Lung (tissue), 11 donors: ENCODE measurements at regions not wholly inside any gene's neighbourhood (a gene's known extent, or its start where the extent isn't known, plus 50 kb on each side); places are given as distances from the start of the nearest gene placed in this dataset.

Experiments
- ATAC-seq: fragments of 200-7000 bp; cut with Tn5 transposase; one replicate; pipeline ENCODE4 v1.9.1; 2020; ENCODE audit warnings: moderate number of reproducible peaks; ENCODE audit not compliant: insufficient read depth, low FRiP score
- DNase-seq, 3 donors: peaks; one replicate each; pipeline ENCODE4 v3.0.0-alpha.2; 2013 to 2017
- H3K27ac ChIP-seq, 2 donors: one replicate each; pipeline ENCODE4 v1.5.1; 2013; ENCODE audit warnings: mild to moderate bottlenecking in 2 of 2, moderate library complexity in 2 of 2, control low read depth in 1 of 2, inconsistent platforms in 1 of 2, low read depth in 1 of 2, low read length in 1 of 2
- H3K27me3 ChIP-seq, 3 donors: one replicate each; pipeline ENCODE4 v1.5.1; 2013; ENCODE audit warnings: low read length in 2 of 3; ENCODE audit not compliant: control insufficient read depth in 3 of 3, insufficient read depth in 3 of 3
- H3K36me3 ChIP-seq, 4 donors: one replicate each; pipeline ENCODE4 v1.5.1; 2013; ENCODE audit warnings: low read length in 4 of 4, mild to moderate bottlenecking in 1 of 4, moderate library complexity in 1 of 4; ENCODE audit not compliant: control insufficient read depth in 4 of 4, insufficient read depth in 4 of 4
- H3K4me1 ChIP-seq, 5 donors: one replicate each; pipeline ENCODE4 v1.5.1; 2013; ENCODE audit warnings: low read length in 5 of 5, mild to moderate bottlenecking in 2 of 5, moderate library complexity in 1 of 5; ENCODE audit not compliant: control insufficient read depth in 5 of 5, insufficient read depth in 5 of 5
- H3K4me3 ChIP-seq: one replicate; pipeline ENCODE4 v1.5.1; 2013; ENCODE audit warnings: mild to moderate bottlenecking, control low read depth, moderate library complexity
- H3K9ac ChIP-seq, 2 donors: one replicate each; pipeline ENCODE4 v1.5.1; 2013; ENCODE audit warnings: low read length in 2 of 2, control low read depth in 1 of 2; ENCODE audit not compliant: insufficient read depth in 1 of 2
- H3K9me3 ChIP-seq, 4 donors: one replicate each; pipeline ENCODE4 v1.5.1; 2013; ENCODE audit warnings: low read length in 3 of 4, mild to moderate bottlenecking in 1 of 4, moderate library complexity in 1 of 4; ENCODE audit not compliant: control insufficient read depth in 4 of 4, insufficient read depth in 3 of 4
- CTCF ChIP-seq: IDR thresholded peaks from 2 replicates; pipeline ENCODE4 v1.5.1; 2012; ENCODE audit warnings: mild to moderate bottlenecking; ENCODE audit errors: control extremely low read depth, extremely low read depth
- WGBS, 2 donors: extraction: QIAGEN DNeasy Blood & Tissue Kit; methylation state at CpG; one replicate each; pipeline ENCODE4 v1.1.7; 2013; 5-methylcytosine and 5-hydroxymethylcytosine counted together
- donor health status: control.
- donor health status: control.
- donor health status: Bipolar disorder and iron deficiency.
- donor health status: healthy.
- donor health status: DM: yes; HTN: yes; CAD: no.

GRCh38 chr2:6644261-6644660 is 221.4 kb downstream of the CMPK2 start:
- no peak for ATAC-seq
- no peak for DNase-seq
- TF ChIP-seq CTCF = no peak
- H3K4me1 ChIP-seq = peaks cover 0 to 18% (median 0%) of the 10 kb centered on the region in 5 donors
- no peaks in the 10 kb centered on the region for H3K9me3 ChIP-seq
- no peaks in the 10 kb centered on the region for H3K27me3 ChIP-seq
- H3K4me3 ChIP-seq = no peak overlapping the region
- H3K27ac ChIP-seq = no peak overlapping the region
- WGBS, 2 donors = 60 to 68% methylated on average over 2 of the region's 2 CpGs
- no peak overlapping the region for H3K9ac ChIP-seq
- H3K36me3 ChIP-seq = no peaks in the 10 kb centered on the region

- peaks cover 0 to 11% (median 0%) of the 10 kb centered on the region in 5 donors for H3K4me1 ChIP-seq
- DNase-seq (no peak), ATAC-seq (no peak)
- no peak overlapping the region for H3K4me3 ChIP-seq
- TF ChIP-seq CTCF = no peak
- no peaks in the 10 kb centered on the region for H3K9me3 ChIP-seq
- no peaks in the 10 kb centered on the region for H3K36me3 ChIP-seq
- no peak overlapping the region for H3K9ac ChIP-seq
- H3K27me3 ChIP-seq = no peaks in the 10 kb centered on the region
- no peak overlapping the region for H3K27ac ChIP-seq
- 88 to 93% methylated on average over 1 of the region's 1 CpG for WGBS, 2 donors
Measured at GRCh38 chr2:6645004-6645403, 220.7 kb downstream of the CMPK2 start.

GRCh38 chr2:6645672-6646071 is 220.0 kb downstream of the CMPK2 start:
- Histone ChIP-seq H3K36me3 (no peaks in the 10 kb centered on the region), H3K4me1 (peaks cover 0 to 4% (median 0%) of the 10 kb centered on the region in 5 donors), H3K4me3 (no peak overlapping the region), H3K27me3 (no peaks in the 10 kb centered on the region), H3K27ac (no peak overlapping the region), H3K9me3 (no peaks in the 10 kb centered on the region), H3K9ac (no peak overlapping the region)
- WGBS, 2 donors = 93 to 96% methylated on average over 1 of the region's 1 CpG
- DNase-seq (no peak), ATAC-seq (no peak)
- no peak for TF ChIP-seq CTCF

- H3K9me3 ChIP-seq = no peaks in the 10 kb centered on the region
- no peaks in the 10 kb centered on the region for H3K27me3 ChIP-seq
- ATAC-seq (no peak), DNase-seq (no peak)
- no peak overlapping the region for H3K4me3 ChIP-seq
- TF ChIP-seq CTCF = no peak
- WGBS, 2 donors = 78 to 93% methylated on average over 6 of the region's 6 CpGs
- H3K4me1 ChIP-seq = peaks cover 0 to 4% (median 0%) of the 10 kb centered on the region in 5 donors
- no peaks in the 10 kb centered on the region for H3K36me3 ChIP-seq
- H3K9ac ChIP-seq = no peak overlapping the region
- no peak overlapping the region for H3K27ac ChIP-seq
Measured at GRCh38 chr2:6647046-6647445, 218.7 kb downstream of the CMPK2 start.
